ENCODE measurements at regions not wholly inside any gene's neighbourhood (a gene's known extent, or its start where the extent isn't known, plus 50 kb on each side); places are given as distances from the start of the nearest gene placed in this dataset.

GRCh38 chr5:91436241-91436640 lies 53.1 kb upstream of the ARRDC3 start:
- H3K36me3 ChIP-seq (ENCODE audit: control insufficient read depth, insufficient read depth, low read length): no peaks in the 10 kb centered on the region
- H3K4me3 ChIP-seq (ENCODE audit: low read depth in 2 of 2, low read length in 2 of 2): no peak overlapping the region
- POLR2A ChIA-PET: no interaction called here
- H3K27me3 ChIP-seq (ENCODE audit: control insufficient read depth, insufficient read depth, low read length): no peaks in the 10 kb centered on the region
- CTCF ChIA-PET: no interaction called here
- no peak for ATAC-seq
- in situ Hi-C loops (cut with HindIII; ENCODE audit: low pct_unique_long_range_greater_than_20kb, low sequenced_read_pairs) (no loop called here), intact Hi-C loops (cut with micrococcal nuclease; ENCODE audit: unreplicated experiment) (no loop called here)
- H3K9me3 ChIP-seq (ENCODE audit: control insufficient read depth, insufficient read depth, low read depth, low read length): no peaks in the 10 kb centered on the region
- DNase-seq (ENCODE audit: low read depth, low spot score): no peak
- H3K4me1 ChIP-seq (ENCODE audit: control insufficient read depth, insufficient read depth, low read length): no peaks in the 10 kb centered on the region
- no peak for TF ChIP-seq SIN3A (IDR thresholded peaks at IDR 0.05; ENCODE audit: borderline replicate concordance, insufficient read depth, low read depth, low read length)
- no peak for TF ChIP-seq TCF7L2 (IDR thresholded peaks at IDR 0.05; ENCODE audit: low read depth, low read length)
- TF ChIP-seq REST (IDR thresholded peaks at IDR 0.05; ENCODE audit: insufficient read depth in 1 of 2, low read depth in 2 of 2, low read length in 1 of 2): no peak
- TF ChIP-seq POLR2AphosphoS5 (IDR thresholded peaks at IDR 0.05; ENCODE audit: low read depth, low read length): no peak
- no peak for TF ChIP-seq CTCF (IDR thresholded peaks at IDR 0.05)
- H3K27ac ChIP-seq (ENCODE audit: low read length): no peak overlapping the region
- BruUV-seq (replicated peaks): no TSS peak

DNA sequence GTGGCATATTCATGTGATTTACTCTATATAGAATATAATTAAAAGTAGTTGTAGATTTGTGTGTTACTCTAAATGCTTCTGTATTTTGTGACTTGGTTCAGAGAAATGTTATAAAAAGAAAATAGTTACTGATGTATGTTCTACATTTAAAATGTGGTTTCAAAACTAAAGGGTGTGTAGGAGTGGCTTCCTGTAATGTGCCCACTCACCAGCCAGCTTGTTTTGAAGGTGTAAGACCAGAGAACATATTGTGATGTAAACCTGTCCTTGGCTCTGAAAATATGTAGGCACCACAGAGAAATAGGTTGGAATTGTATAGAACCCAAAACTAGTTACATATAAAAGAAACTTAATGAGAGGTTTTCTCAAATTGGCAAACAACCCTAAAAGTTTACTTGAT lies 51.2 kb upstream of the ARRDC3 start:
- in situ Hi-C loops (cut with HindIII; ENCODE audit: low pct_unique_long_range_greater_than_20kb, low sequenced_read_pairs) (no loop called here), intact Hi-C loops (cut with micrococcal nuclease; ENCODE audit: unreplicated experiment) (no loop called here)
- POLR2A ChIA-PET: interaction anchor here (0.6 kb wide), 1 partner anchor 155 kb away, joined by 3 read pairs; no protein-coding TSS in a partner anchor
- ATAC-seq: no peak
- no peak overlapping the region for H3K27ac ChIP-seq (ENCODE audit: low read length)
- BruUV-seq (replicated peaks): no TSS peak
- no peaks in the 10 kb centered on the region for H3K27me3 ChIP-seq (ENCODE audit: control insufficient read depth, insufficient read depth, low read length)
- no peaks in the 10 kb centered on the region for H3K9me3 ChIP-seq (ENCODE audit: control insufficient read depth, insufficient read depth, low read depth, low read length)
- no peaks in the 10 kb centered on the region for H3K4me1 ChIP-seq (ENCODE audit: control insufficient read depth, insufficient read depth, low read length)
- no peak overlapping the region for H3K4me3 ChIP-seq (ENCODE audit: low read depth in 2 of 2, low read length in 2 of 2)
- CTCF ChIA-PET: no interaction called here
- DNase-seq (ENCODE audit: low read depth, low spot score): no peak
- no peaks in the 10 kb centered on the region for H3K36me3 ChIP-seq (ENCODE audit: control insufficient read depth, insufficient read depth, low read length)
- TF ChIP-seq TCF7L2 (IDR thresholded peaks at IDR 0.05; ENCODE audit: low read depth, low read length) (no peak), REST (IDR thresholded peaks at IDR 0.05; ENCODE audit: insufficient read depth in 1 of 2, low read depth in 2 of 2, low read length in 1 of 2) (no peak), SIN3A (IDR thresholded peaks at IDR 0.05; ENCODE audit: borderline replicate concordance, insufficient read depth, low read depth, low read length) (no peak), POLR2AphosphoS5 (IDR thresholded peaks at IDR 0.05; ENCODE audit: low read depth, low read length) (no peak), CTCF (IDR thresholded peaks at IDR 0.05) (no peak)
